SK-N-SH treated with all-trans-retinoic acid at 6 μM for 48 hours (cell line): ENCODE measurements at regions not wholly inside any gene's neighbourhood (a gene's known extent, or its start where the extent isn't known, plus 50 kb on each side); places are given as distances from the start of the nearest gene placed in this dataset.

Source experiments
- ATAC-seq: fragments of 200-7000 bp; cut with Tn5 transposase; 3 replicates; pipeline ENCODE4 v1.9.1; 2020; ENCODE audit warnings: mild to moderate bottlenecking, moderate library complexity
- ARNTL ChIP-seq: fragments of 450-650 bp; formaldehyde crosslinking; IDR thresholded peaks from 2 replicates; pipeline ENCODE4 v1.5.0; 2020; ENCODE audit warnings: low read depth, mild to moderate bottlenecking, moderate library complexity, borderline replicate concordance
- CSDC2 ChIP-seq: fragments of 250-450 bp; sonication (Bioruptor Pico); IDR thresholded peaks from 2 replicates; pipeline ENCODE4 v1.5.0; 2020; ENCODE audit warnings: mild to moderate bottlenecking, moderate library complexity
- ESRRG ChIP-seq: fragments of 250-450 bp; sonication (Bioruptor Pico); IDR thresholded peaks from 2 replicates; pipeline ENCODE4 v1.6.1; 2021; ENCODE audit warnings: mild to moderate bottlenecking
- GLIS3 ChIP-seq: fragments of 250-450 bp; sonication (Bioruptor Pico); IDR thresholded peaks from 2 replicates; pipeline ENCODE4 v1.5.0; 2020; ENCODE audit warnings: mild to moderate bottlenecking, moderate library complexity
- ISL1 ChIP-seq: fragments of 250-450 bp; sonication (Bioruptor Pico); IDR thresholded peaks from 2 replicates; pipeline ENCODE4 v2.1.2; 2022; ENCODE audit warnings: mild to moderate bottlenecking, moderate library complexity
- PPARA ChIP-seq: fragments of 250-450 bp; sonication (Bioruptor Pico); IDR thresholded peaks from 2 replicates; pipeline ENCODE4 v1.5.0; 2020; ENCODE audit warnings: mild to moderate bottlenecking, borderline replicate concordance
- RARB ChIP-seq: fragments of 250-450 bp; sonication (Bioruptor Pico); IDR thresholded peaks from 2 replicates; pipeline ENCODE4 v1.8.0; 2021; ENCODE audit warnings: mild to moderate bottlenecking, moderate library complexity
- SNAI2 ChIP-seq: fragments of 250-450 bp; sonication (Bioruptor Pico); IDR thresholded peaks from 2 replicates; pipeline ENCODE4 v1.5.0; 2020; ENCODE audit warnings: mild to moderate bottlenecking, moderate library complexity
- TCF4 ChIP-seq: fragments of 250-450 bp; sonication (Bioruptor Pico); IDR thresholded peaks from 2 replicates; pipeline ENCODE4 v1.8.0; 2021; ENCODE audit warnings: mild to moderate bottlenecking, moderate library complexity, borderline replicate concordance
- TOX ChIP-seq: fragments of 250-450 bp; sonication (Bioruptor Pico); IDR thresholded peaks from 2 replicates; pipeline ENCODE4 v1.8.0; 2021; ENCODE audit warnings: mild to moderate bottlenecking, moderate library complexity, borderline replicate concordance
- ZC3H10 ChIP-seq: fragments of 250-450 bp; sonication (Bioruptor Pico); IDR thresholded peaks from 2 replicates; pipeline ENCODE4 v1.5.1; 2021; ENCODE audit warnings: mild to moderate bottlenecking, moderate library complexity
- ZFP3 ChIP-seq: fragments of 250-450 bp; sonication (Bioruptor Pico); IDR thresholded peaks from 2 replicates; pipeline ENCODE4 v1.5.0; 2020; ENCODE audit warnings: mild to moderate bottlenecking, moderate library complexity
- ZFP30 ChIP-seq: fragments of 450-650 bp; formaldehyde crosslinking; IDR thresholded peaks from 2 replicates; pipeline ENCODE4 v1.5.0; 2022; ENCODE audit warnings: mild to moderate bottlenecking, moderate library complexity
- ZNF565 ChIP-seq: fragments of 450-650 bp; formaldehyde crosslinking; conservative IDR thresholded peaks from 2 replicates; pipeline ENCODE4 v1.5.0; 2020; ENCODE audit warnings: low read depth, mild to moderate bottlenecking, moderate library complexity
- ZNF70 ChIP-seq: fragments of 450-650 bp; formaldehyde crosslinking; IDR thresholded peaks from 2 replicates; pipeline ENCODE4 v1.5.0; 2020; ENCODE audit warnings: mild to moderate bottlenecking, moderate library complexity
- ZNF8 ChIP-seq: fragments of 450-650 bp; formaldehyde crosslinking; IDR thresholded peaks from 2 replicates; pipeline ENCODE4 v1.5.0; 2020; ENCODE audit warnings: mild to moderate bottlenecking, moderate library complexity
- TF ChIP-seq, protein P1 (sequence below): fragments of 250-450 bp; sonication (Bioruptor Pico); IDR thresholded peaks from 2 replicates; pipeline ENCODE4 v1.5.1; 2021; ENCODE audit warnings: mild to moderate bottlenecking, moderate library complexity
- TF ChIP-seq, protein P2 (sequence below): fragments of 250-450 bp; sonication (Bioruptor Pico); IDR thresholded peaks from 2 replicates; pipeline ENCODE4 v1.5.1; 2020; ENCODE audit warnings: low read depth, mild to moderate bottlenecking, moderate library complexity
- TF ChIP-seq, protein P3 (sequence below): fragments of 250-450 bp; sonication (Bioruptor Pico); IDR thresholded peaks from 2 replicates; pipeline ENCODE4 v1.8.0; 2021; ENCODE audit warnings: low read depth, mild to moderate bottlenecking, moderate library complexity, borderline replicate concordance
- TF ChIP-seq, protein P4 (sequence below): fragments of 250-450 bp; sonication (Bioruptor Pico); IDR thresholded peaks from 2 replicates; pipeline ENCODE4 v1.5.0; 2020; ENCODE audit warnings: mild to moderate bottlenecking, moderate library complexity
- TF ChIP-seq, protein P5 (sequence below): fragments of 250-450 bp; sonication (Bioruptor Pico); IDR thresholded peaks from 2 replicates; pipeline ENCODE4 v1.8.0; 2020; ENCODE audit warnings: mild to moderate bottlenecking, moderate library complexity, borderline replicate concordance

DNA sequence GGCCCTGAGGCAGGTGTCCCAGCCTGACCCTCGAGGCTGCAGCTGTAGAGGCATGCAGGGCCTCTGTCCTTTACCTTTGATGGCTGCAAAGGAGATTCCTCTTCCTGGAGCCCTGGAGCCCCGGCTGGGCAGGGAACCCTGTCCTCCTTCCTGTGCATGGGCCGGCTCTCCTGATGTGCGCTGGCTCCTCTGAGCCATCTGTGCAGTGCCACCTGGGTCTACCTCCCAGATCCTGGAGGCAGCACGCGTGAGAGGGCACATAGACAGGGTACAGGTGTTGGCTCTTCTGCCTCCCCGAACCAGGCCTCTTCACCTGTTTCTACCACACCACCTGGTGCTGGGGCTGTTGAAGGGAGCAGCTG is 115.1 kb downstream of the BEGAIN start:
- no peak for TF ChIP-seq TCF4
- no peak for TF ChIP-seq ISL1
- TF ChIP-seq, protein P1, sequence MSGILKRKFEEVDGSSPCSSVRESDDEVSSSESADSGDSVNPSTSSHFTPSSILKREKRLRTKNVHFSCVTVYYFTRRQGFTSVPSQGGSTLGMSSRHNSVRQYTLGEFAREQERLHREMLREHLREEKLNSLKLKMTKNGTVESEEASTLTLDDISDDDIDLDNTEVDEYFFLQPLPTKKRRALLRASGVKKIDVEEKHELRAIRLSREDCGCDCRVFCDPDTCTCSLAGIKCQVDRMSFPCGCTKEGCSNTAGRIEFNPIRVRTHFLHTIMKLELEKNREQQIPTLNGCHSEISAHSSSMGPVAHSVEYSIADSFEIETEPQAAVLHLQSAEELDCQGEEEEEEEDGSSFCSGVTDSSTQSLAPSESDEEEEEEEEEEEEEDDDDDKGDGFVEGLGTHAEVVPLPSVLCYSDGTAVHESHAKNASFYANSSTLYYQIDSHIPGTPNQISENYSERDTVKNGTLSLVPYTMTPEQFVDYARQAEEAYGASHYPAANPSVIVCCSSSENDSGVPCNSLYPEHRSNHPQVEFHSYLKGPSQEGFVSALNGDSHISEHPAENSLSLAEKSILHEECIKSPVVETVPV, result no peak
- no peak for TF ChIP-seq CSDC2 (CRISPR knock-in tag)
- no peak for TF ChIP-seq TOX (CRISPR knock-in tag)
- no peak for TF ChIP-seq SNAI2 (CRISPR knock-in tag)
- no peak for ATAC-seq

DNA sequence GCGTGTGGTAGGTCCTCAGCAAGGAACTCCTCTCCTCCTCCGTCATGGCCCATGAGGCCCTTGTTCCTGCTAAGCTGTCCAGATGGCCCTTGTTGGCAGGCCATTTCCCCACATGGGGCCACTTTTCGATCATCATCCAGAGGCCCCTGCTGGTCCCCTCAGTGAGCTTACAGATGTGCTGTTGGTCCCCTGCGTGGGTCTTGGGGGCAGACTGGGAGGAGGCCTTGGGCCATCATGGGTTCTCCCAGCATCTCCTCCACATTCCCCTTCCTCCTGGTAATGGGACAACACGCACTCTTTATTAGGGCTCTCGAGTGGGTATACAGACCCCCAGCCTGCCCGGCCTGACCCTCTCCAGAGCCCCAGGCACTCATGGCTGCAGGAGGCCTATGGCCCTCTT is 114.7 kb downstream of the BEGAIN start:
- ATAC-seq, result no peak
- TF ChIP-seq ZNF70 (no peak), GLIS3 (no peak), ARNTL (CRISPR knock-in tag) (no peak), ZC3H10 (CRISPR knock-in tag) (no peak), TOX (CRISPR knock-in tag) (no peak), TCF4 (no peak), RARB (CRISPR knock-in tag) (no peak), ZNF8 (CRISPR knock-in tag) (no peak), PPARA (no peak), ZFP30 (CRISPR knock-in tag) (no peak), ZFP3 (no peak), ZNF565 (CRISPR knock-in tag) (no peak)
- TF ChIP-seq, protein P2, sequence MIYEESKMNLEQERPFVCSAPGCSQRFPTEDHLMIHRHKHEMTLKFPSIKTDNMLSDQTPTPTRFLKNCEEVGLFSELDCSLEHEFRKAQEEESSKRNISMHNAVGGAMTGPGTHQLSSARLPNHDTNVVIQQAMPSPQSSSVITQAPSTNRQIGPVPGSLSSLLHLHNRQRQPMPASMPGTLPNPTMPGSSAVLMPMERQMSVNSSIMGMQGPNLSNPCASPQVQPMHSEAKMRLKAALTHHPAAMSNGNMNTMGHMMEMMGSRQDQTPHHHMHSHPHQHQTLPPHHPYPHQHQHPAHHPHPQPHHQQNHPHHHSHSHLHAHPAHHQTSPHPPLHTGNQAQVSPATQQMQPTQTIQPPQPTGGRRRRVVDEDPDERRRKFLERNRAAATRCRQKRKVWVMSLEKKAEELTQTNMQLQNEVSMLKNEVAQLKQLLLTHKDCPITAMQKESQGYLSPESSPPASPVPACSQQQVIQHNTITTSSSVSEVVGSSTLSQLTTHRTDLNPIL (CRISPR knock-in tag), result no peak
- TF ChIP-seq, protein P3, sequence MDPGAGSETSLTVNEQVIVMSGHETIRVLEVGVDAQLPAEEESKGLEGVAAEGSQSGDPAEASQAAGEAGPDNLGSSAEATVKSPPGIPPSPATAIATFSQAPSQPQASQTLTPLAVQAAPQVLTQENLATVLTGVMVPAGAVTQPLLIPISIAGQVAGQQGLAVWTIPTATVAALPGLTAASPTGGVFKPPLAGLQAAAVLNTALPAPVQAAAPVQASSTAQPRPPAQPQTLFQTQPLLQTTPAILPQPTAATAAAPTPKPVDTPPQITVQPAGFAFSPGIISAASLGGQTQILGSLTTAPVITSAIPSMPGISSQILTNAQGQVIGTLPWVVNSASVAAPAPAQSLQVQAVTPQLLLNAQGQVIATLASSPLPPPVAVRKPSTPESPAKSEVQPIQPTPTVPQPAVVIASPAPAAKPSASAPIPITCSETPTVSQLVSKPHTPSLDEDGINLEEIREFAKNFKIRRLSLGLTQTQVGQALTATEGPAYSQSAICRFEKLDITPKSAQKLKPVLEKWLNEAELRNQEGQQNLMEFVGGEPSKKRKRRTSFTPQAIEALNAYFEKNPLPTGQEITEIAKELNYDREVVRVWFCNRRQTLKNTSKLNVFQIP, result no peak
- TF ChIP-seq, protein P4, sequence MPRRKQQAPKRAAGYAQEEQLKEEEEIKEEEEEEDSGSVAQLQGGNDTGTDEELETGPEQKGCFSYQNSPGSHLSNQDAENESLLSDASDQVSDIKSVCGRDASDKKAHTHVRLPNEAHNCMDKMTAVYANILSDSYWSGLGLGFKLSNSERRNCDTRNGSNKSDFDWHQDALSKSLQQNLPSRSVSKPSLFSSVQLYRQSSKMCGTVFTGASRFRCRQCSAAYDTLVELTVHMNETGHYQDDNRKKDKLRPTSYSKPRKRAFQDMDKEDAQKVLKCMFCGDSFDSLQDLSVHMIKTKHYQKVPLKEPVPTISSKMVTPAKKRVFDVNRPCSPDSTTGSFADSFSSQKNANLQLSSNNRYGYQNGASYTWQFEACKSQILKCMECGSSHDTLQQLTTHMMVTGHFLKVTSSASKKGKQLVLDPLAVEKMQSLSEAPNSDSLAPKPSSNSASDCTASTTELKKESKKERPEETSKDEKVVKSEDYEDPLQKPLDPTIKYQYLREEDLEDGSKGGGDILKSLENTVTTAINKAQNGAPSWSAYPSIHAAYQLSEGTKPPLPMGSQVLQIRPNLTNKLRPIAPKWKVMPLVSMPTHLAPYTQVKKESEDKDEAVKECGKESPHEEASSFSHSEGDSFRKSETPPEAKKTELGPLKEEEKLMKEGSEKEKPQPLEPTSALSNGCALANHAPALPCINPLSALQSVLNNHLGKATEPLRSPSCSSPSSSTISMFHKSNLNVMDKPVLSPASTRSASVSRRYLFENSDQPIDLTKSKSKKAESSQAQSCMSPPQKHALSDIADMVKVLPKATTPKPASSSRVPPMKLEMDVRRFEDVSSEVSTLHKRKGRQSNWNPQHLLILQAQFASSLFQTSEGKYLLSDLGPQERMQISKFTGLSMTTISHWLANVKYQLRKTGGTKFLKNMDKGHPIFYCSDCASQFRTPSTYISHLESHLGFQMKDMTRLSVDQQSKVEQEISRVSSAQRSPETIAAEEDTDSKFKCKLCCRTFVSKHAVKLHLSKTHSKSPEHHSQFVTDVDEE (CRISPR knock-in tag), result no peak
- TF ChIP-seq, protein P5, sequence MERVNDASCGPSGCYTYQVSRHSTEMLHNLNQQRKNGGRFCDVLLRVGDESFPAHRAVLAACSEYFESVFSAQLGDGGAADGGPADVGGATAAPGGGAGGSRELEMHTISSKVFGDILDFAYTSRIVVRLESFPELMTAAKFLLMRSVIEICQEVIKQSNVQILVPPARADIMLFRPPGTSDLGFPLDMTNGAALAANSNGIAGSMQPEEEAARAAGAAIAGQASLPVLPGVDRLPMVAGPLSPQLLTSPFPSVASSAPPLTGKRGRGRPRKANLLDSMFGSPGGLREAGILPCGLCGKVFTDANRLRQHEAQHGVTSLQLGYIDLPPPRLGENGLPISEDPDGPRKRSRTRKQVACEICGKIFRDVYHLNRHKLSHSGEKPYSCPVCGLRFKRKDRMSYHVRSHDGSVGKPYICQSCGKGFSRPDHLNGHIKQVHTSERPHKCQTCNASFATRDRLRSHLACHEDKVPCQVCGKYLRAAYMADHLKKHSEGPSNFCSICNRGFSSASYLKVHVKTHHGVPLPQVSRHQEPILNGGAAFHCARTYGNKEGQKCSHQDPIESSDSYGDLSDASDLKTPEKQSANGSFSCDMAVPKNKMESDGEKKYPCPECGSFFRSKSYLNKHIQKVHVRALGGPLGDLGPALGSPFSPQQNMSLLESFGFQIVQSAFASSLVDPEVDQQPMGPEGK (CRISPR knock-in tag), result no peak
- TF ChIP-seq, protein P1, result no peak
- TF ChIP-seq, all 23 proteins: peak for 0

DNA sequence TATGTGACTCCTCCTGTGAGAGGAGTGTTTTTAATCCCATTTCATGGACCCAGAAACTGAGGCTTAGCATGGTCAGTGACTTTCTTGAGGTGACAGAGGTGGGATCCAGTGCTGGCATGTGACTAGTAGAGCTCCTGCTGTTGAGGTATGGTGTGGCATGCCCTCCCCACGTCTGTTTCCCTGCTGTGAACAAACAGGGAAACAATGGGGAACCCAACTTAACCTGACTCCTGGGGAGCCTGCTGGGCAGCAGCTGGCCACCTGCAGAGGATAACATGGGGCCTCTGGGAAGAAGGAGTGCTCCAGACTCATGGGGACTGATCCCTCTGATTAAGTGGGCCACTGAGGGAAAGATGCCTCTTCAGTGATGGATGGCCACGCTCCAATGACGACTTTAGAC is 114.0 kb downstream of the BEGAIN start:
- ATAC-seq, result no peak
- TF ChIP-seq ARNTL (CRISPR knock-in tag) (no peak), CSDC2 (CRISPR knock-in tag) (no peak), ZFP30 (CRISPR knock-in tag) (no peak), ESRRG (no peak), ISL1 (no peak), PPARA (no peak), RARB (CRISPR knock-in tag) (no peak), ZNF70 (no peak)
- TF ChIP-seq, protein P4 (CRISPR knock-in tag), result no peak
- TF ChIP-seq, protein P1, result no peak
- TF ChIP-seq, protein P5 (CRISPR knock-in tag), result no peak
